CD4-positive, alpha-beta T cell treated with Interleukin-4 for 1 hour (primary cell): ENCODE measurements at regions not wholly inside any gene's neighbourhood (a gene's known extent, or its start where the extent isn't known, plus 50 kb on each side); places are given as distances from the start of the nearest gene placed in this dataset.

Experiments
- DNase-seq, 2 donors: peaks; one replicate each; pipeline ENCODE4 v3.0.0-alpha.2; 2020 to 2022

DNA sequence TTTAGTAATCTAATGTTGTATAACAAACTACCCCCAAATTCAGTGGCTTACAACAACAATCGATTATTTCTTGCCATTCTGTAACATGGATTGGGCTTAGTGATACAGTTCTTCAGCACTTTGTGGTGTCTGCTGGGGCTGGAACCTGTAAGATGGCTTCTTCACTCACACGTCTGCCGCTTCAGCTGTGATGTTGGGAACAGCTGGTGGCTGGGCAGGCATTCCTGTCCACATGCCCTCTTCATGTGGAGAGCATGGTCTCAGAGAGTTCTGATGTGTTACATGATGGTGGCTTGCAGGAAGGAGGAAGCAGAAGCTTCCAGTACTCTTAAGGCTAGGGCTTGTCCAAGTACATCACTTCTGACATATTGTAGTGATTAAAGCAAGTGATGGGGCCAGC, 276.9 kb downstream of the PTBP2 start:
- no peak for DNase-seq

DNA sequence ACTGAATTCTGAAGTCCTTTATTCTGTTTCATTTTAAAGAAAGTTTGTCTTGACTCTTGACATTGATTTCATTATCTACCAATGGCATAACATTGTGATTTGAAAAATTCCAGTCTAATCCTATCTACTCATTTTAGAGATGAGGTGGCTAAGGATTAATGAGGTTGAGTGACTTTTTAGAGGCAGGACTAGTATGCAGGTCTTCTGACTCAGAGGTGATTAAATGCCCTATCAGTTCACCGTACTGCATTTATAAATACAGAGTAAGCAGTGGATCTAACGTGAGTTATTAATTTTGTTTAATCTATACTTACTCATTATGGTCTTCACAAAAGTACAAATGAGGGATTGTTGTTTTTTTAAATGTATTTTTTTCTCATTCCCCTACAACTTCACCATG, 277.6 kb downstream of the PTBP2 start:
- no peak for DNase-seq

DNA sequence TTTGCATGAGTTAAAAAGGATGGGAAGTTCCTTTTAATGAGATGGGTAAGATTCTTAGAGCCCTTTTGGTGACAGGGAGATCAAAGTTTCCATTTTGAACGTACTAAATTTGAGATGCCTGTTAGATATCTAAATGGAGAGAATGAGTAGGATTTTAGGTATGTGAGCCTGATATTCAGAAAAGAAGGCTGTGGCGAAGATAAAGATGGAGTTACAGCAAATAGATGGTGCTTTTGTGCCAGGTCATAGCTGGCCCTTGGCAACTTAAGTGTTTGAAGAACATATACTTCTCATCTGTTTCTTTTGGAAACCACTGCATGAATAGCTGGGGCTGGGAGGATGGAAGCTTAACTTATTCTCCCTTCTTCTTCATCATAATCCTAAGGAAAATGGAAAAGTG, 282.5 kb downstream of the PTBP2 start:
- no peak for DNase-seq

DNA sequence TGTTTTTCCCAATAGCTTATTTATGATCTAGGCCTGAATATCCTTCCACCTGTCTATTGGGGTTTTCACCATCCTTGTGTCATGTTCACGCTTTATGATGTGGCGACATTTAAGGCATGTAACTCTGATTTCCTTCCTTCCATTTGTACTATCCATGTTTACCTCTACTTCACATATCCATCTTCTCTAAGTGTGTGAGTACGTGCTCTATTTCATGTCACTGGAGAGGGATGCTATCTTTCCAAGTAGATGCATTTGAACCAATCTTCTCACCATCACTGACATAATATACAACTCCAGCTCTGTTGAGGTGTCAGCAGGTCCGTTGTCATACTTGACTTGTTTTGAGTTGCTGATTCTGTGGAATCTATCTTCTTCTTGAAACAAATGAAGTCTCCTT, 283.2 kb downstream of the PTBP2 start:
- no peak for DNase-seq

GRCh38 chr1:97006044-97006661, 284.6 kb downstream of the PTBP2 start:
- no peak for DNase-seq

GRCh38 chr1:97007840-97008604, 286.4 kb downstream of the PTBP2 start:
- no peak for DNase-seq

- no peak for DNase-seq
Observed at GRCh38 chr1:97010566-97011264, 289.1 kb downstream of the PTBP2 start.

DNA sequence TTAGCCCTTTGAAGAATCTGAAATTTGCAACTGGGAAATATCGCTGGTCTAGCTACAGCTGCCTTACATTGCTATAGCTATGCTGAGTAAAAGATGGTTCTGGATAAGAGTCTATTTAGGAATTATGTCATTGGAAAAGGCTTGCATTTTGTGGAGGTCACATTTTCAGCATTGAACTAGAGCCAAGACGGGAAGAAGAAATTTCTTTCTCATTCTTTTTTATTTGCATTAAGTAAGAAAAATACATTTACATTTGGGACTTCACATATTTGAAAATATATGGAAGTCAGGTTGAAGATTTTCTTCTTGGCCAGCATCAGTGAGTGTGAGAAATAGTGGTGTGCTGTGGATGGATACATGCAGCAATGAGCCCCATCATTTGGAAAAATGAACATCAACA, 291.6 kb downstream of the PTBP2 start:
- no peak for DNase-seq

DNA sequence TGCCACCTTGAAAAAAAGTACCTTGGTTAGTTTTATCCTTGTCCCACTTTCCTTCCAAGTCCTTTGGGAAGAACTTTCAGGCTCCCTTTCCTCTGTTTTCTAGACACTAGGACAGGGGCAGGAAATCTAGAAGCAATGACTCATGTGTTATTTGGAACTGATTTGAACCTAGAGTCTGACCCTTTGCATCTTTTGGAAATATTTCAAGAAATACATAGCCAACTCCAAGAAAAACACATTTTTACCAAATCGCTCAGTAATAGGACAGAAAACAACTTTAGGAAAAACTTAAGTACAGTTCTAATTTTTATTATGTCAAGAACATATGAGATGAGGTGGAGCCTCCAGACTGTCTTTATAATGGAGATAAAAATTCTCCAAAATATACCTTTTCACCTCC, 292.4 kb downstream of the PTBP2 start:
- DNase-seq: no peak

GRCh38 chr1:97014426-97014825, 292.8 kb downstream of the PTBP2 start:
- DNase-seq: no peak

DNA sequence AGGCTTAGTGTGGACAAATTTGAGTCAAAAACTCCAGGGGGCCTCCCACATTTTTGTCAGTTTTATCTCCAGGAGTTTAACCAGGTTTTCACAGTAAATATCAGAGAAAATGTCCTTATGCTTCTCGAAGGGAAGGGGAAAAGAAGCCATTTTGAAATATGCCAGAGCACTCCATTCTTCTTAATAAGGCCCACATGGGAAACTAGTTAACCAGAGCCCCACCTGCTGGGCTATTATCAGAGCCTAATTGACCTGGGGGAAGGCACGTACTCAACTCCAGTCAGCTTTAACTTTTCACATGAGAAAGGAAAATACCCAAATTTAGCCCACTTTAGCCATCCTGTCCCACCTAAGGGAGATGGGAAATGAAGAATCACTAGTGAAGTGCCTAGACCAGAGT, 296.3 kb downstream of the PTBP2 start:
- no peak for DNase-seq
